ENCODE measurements at regions not wholly inside any gene's neighbourhood (a gene's known extent, or its start where the extent isn't known, plus 50 kb on each side); places are given as distances from the start of the nearest gene placed in this dataset.

GRCh38 chr6:78363688-78364087, 503.7 kb upstream of the IRAK1BP1 start:
- Histone ChIP-seq H3K4me3 (no peak overlapping the region), H3K36me3 (no peaks in the 10 kb centered on the region), H3K4me1 (no peaks in the 10 kb centered on the region), H3K27me3 (no peaks in the 10 kb centered on the region), H3K9me3 (peaks cover 0 to 19% (median 0%) of the 10 kb centered on the region in 11 donors), H3K27ac (no peak overlapping the region)
- intact Hi-C loops (cut with DNase I), result no loop called here
- no peak for DNase-seq
- no peak for TF ChIP-seq CTCF (IDR thresholded peaks at IDR 0.05)
- ATAC-seq, result no peak

- TF ChIP-seq CTCF (IDR thresholded peaks at IDR 0.05), result no peak
- Histone ChIP-seq H3K9me3 (peaks cover 0 to 16% (median 0%) of the 10 kb centered on the region in 11 donors), H3K27me3 (no peaks in the 10 kb centered on the region), H3K4me1 (no peaks in the 10 kb centered on the region), H3K4me3 (no peak overlapping the region), H3K36me3 (no peaks in the 10 kb centered on the region), H3K27ac (no peak overlapping the region)
- ATAC-seq, result no peak
- intact Hi-C loops (cut with DNase I), result no loop called here
- 79 to 82% methylated on average over 4 of the region's 4 CpGs for WGBS, 2 donors
- no peak for DNase-seq
These were observed 501.9 kb upstream of the IRAK1BP1 start for GRCh38 chr6:78365473-78365872.

GRCh38 chr6:78377056-78377455, 490.3 kb upstream of the IRAK1BP1 start:
- no peaks in the 10 kb centered on the region for H3K27me3 ChIP-seq
- DNase-seq, result no peak
- H3K4me3 ChIP-seq, result no peak overlapping the region
- no peak for TF ChIP-seq CTCF (IDR thresholded peaks at IDR 0.05)
- no peak overlapping the region for H3K27ac ChIP-seq
- H3K4me1 ChIP-seq, result no peaks in the 10 kb centered on the region
- intact Hi-C loops (cut with DNase I), result no loop called here
- no peaks in the 10 kb centered on the region for H3K36me3 ChIP-seq
- H3K9me3 ChIP-seq, result peaks cover 0 to 89% (median 11%) of the 10 kb centered on the region in 11 donors
- 66 to 70% methylated on average over 2 of the region's 2 CpGs for WGBS, 2 donors
- no peak for ATAC-seq

GRCh38 chr6:78379982-78380381, 487.4 kb upstream of the IRAK1BP1 start:
- ATAC-seq, result no peak
- no peak for TF ChIP-seq CTCF (IDR thresholded peaks at IDR 0.05)
- H3K4me1 ChIP-seq, result no peaks in the 10 kb centered on the region

GRCh38 chr6:78380541-78380940, 486.8 kb upstream of the IRAK1BP1 start:
- Histone ChIP-seq H3K9me3 (peaks cover 0 to 68% (median 11%) of the 10 kb centered on the region in 11 donors), H3K4me3 (no peak overlapping the region), H3K4me1 (no peaks in the 10 kb centered on the region), H3K27ac (no peak overlapping the region), H3K27me3 (no peaks in the 10 kb centered on the region), H3K36me3 (no peaks in the 10 kb centered on the region)
- intact Hi-C loops (cut with DNase I), result no loop called here
- WGBS, 2 donors, result 80 to 92% methylated on average over 2 of the region's 2 CpGs
- ATAC-seq (no peak), DNase-seq (no peak)
- no peak for TF ChIP-seq CTCF (IDR thresholded peaks at IDR 0.05)

More at GRCh38 chr6:78379982-78380381, 487.4 kb upstream of the IRAK1BP1 start:
- no peak overlapping the region for H3K27ac ChIP-seq
- H3K9me3 ChIP-seq, result peaks cover 0 to 74% (median 11%) of the 10 kb centered on the region in 11 donors
- no peak for DNase-seq
- no peak overlapping the region for H3K4me3 ChIP-seq
- intact Hi-C loops (cut with DNase I), result no loop called here
- no peaks in the 10 kb centered on the region for H3K36me3 ChIP-seq
- H3K27me3 ChIP-seq, result no peaks in the 10 kb centered on the region
